ENCODE measurements at regions not wholly inside any gene's neighbourhood (a gene's known extent, or its start where the extent isn't known, plus 50 kb on each side); places are given as distances from the start of the nearest gene placed in this dataset.

DNA sequence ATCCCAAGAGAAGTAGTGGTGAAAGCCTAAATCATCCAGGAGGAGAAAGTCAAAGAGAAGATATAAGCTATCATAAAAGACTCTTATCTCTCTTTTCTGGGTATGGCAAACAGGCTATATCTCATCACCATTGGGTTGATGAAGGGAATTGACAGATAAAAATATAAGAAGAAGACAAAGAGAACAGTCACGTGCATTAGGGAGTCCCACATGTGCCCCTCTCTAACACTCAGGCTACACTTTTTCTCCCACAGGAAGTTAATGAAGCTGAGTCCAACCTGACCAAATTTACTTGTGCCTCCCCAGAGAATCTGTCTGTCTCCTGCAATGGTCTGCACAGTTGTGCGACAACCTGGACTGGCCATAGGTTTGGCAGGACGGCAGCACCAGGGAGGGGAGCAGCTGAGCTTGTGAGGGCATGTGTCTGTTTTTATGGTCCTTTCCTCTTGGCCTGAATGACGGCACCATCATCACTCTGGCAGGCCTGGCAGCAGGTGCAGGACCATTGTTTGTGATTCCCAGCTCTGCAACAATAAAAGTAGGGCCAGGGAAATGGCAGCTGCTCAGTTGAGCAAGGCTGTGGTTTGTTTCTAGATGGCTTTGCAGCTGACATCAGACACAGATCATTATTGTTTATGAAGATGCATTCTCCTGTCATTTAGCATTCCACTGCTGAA, 144.5 kb upstream of the MCHR2 start:
- DNase-seq (ENCODE audit: extremely low read depth, low read depth, low spot score): no peak

DNA sequence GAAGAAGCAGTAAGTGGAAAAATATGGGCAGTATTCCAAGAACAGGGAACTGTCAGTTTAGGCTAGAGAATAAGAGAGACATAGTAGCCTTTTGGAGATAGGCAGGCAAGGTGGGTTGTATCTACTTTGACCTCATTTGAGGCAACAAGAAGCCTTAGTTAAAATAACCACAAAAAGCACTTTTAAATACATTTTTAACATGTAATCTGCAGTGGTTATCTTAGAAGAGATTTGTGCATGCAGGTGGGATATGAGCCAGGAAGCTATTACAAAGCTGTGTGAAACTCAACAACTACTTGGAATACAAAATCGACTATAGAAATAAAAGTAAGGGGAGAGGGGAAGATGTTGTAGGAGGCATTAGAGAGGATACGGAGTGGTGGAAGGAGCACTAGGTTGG, 143.7 kb upstream of the MCHR2 start:
- no peak for DNase-seq (ENCODE audit: extremely low read depth, low read depth, low spot score)

DNA sequence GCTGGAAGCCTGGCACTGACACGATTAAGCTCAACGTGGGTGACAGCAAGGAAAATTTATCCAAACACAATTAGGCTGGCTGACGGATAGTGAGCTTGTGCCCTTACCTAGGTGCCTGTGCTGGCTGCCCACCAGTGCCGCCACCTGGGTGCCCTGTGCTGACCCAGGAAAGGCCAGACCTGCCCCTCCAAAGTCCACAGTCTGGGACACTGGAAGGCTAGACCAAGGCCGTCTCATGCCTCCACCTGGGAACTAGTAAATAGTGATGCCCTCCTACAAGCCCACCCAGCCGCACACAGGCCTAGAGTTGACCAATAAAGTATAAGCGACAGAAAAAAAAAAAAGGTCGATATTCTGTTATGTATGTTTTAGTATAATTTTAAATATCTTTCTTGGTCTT, 142.6 kb upstream of the MCHR2 start:
- DNase-seq (ENCODE audit: extremely low read depth, low read depth, low spot score): no peak

DNA sequence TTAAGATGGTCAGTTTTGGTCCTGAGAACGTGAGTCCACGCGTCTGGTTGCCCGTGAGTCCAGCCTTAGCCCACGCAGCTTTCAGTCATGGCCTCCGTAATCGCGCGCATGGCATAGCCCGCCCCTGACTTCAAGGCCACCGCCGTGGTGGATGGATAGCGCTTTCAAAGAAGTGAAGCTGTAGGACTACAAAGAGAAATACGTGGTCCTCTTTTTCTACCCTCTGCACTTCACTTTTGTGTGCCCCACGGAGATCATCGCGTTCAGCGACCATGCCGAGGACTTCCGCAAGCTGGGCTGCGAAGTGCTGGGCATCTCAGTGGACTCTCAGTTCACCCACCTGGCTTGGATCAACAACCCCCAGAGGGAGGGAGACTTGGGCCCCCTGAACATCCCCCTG, 142.0 kb upstream of the MCHR2 start:
- no peak for DNase-seq (ENCODE audit: extremely low read depth, low read depth, low spot score)

DNA sequence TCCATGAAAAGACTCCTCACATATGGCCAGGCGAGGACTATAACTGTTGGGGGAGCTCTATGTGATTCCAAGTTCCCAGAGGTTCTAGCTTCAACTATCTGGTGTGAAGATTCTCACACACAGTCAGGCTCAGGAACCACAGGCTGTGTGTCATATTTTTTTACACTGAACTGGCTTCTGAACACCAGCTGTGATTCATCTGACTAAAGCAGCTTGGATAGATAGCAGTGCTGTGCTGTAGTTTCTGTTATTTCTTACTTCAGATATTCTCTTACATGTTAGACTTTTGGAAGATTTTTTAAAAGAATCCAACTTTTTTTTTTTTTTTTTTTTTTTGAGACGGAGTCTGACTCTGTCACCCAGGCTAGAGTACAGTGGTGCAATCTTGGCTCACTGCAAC, 140.7 kb upstream of the MCHR2 start:
- no peak for DNase-seq (ENCODE audit: extremely low read depth, low read depth, low spot score)

DNA sequence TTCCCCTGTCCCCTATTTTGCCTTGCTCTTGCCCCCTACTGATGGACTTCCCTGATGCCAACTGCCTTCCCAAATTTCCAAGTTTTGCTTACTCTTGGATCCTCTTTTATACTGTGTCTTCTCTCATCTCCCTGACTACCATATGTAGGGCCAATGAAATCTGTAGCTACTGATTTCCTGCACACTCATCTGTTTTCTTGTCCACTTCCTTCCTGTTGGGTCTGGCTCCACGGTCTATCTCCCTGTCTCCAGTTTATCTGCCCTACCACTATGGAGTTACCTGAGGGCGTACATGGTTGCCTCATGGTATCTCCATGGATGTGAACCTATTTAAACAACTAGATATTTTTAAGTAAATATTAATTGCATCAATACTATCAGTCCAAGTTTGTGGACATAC, 140.3 kb upstream of the MCHR2 start:
- no peak for DNase-seq (ENCODE audit: extremely low read depth, low read depth, low spot score)

DNA sequence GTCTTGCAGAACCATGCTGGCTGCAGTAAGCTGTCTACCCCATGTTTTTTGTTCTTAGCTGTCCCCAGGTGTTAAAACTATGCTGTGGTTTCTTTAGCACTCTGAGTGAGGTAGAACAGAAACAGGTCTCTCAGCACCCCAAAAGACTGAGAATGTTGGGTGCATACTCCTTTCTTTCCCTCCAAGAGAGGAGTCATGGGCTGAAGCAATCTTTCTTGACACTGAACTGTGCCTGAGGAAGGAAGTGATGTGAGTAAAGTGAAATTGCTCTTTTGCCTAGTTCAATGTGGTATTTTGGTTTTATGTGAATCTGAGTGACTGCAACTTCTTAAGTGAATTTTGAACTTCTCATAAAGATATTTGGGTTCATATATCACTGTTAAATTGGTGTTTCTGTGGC, 138.0 kb upstream of the MCHR2 start:
- DNase-seq (ENCODE audit: extremely low read depth, low read depth, low spot score): no peak

DNA sequence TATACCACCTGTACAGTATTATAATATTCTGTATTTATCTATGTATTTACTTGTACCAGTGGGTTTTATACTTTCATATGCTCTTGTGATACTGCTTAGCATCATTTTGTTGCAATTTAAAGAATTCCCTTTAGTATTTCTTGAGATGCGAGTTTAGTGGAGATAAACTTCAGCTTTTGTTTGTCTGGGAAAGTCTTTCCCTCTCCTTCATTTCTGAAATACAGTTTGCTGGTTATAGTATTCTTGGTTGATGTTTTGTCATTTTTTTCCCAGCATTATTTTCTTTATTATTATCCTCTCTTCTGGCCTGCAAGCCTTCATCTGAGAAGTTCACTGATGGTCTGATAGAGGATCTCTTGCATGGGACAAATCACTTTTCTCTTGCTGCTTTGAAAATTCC, 136.6 kb upstream of the MCHR2 start:
- DNase-seq (ENCODE audit: extremely low read depth, low read depth, low spot score): no peak

DNA sequence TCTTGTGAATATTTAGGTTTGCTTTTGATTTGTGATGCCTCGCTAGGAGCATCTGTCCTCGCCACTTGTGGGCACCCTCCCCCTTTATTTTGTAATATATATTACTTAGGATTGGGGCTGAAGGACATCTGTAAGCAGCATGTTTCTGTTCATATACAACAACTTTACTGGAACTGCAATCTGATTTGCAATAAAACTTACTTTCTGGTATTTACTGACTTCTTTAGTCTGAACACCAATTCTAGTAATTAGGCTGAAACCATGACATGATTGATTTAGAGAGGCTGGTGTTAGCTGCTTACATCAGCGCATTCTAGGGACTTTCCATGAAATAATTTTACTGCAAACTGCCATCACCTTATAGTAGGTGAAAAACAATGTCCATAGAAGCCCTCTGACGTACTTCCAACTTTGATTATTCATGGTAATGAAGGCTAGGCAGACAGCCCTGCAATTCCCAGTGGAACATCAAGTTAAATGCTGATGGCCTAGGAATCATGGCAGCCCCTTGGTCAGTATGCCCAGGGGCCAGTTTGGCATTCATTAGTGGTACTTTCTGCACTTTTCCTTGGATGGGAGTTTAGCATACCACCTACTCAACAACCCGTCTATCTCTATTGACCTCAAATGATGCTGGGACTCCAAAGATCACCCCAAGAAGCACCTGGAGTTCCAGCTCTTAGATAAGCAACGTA, 132.9 kb upstream of the MCHR2 start:
- no peak for DNase-seq (ENCODE audit: extremely low read depth, low read depth, low spot score)

DNA sequence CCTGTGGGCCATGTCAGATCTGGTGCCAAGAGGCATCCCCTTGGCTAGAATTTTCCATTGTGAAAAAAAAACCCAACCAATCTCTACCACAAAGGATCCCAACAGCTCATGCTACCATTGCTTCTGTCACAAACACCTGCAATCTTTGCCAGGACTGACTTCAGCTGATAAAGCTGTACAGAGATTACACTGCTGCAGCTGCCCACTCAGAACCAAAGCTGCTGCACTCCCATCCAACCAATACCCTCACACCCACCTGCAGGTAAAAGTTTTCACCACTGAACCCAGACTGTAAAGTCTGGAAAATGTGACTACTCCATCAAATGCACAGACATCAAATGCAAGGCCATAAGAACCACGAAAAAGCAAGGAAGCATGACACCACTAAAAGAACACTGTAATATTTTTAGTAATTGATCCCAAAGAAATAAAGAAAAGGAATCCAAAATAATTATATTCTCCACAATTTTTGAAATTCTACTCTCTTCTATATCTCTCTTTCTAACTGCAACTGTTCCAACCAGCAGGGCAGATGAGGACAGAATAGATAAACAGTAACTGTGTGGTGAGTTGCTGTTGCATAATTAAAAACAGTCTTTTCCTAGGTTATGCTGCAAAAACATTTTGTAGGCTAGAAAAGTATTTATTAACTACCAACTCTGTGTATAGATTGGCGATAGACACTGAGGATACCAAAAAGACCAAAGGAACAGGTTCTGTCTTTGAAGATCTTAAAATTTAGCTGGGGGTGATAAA, 128.0 kb upstream of the MCHR2 start:
- no peak for DNase-seq (ENCODE audit: extremely low read depth, low read depth, low spot score)

DNA sequence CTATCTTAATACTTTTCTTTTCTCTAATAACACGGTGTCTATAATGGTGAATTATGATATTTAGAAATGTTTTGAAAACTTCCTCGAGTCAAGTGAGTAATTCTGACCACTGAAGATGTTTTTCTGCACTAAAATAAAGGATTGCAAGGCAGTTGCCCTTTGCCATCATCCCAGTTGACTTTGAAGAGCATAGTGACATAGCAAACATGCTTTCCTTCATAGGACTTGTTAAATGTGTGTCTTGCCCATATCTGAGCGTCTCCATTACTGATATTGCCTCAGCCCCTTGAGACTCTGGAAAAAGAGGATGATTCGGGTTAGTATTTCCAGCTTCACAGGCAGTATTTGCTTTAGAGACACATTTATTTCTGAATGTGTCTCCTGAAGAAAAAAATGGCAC, 125.2 kb upstream of the MCHR2 start:
- DNase-seq (ENCODE audit: extremely low read depth, low read depth, low spot score): no peak

DNA sequence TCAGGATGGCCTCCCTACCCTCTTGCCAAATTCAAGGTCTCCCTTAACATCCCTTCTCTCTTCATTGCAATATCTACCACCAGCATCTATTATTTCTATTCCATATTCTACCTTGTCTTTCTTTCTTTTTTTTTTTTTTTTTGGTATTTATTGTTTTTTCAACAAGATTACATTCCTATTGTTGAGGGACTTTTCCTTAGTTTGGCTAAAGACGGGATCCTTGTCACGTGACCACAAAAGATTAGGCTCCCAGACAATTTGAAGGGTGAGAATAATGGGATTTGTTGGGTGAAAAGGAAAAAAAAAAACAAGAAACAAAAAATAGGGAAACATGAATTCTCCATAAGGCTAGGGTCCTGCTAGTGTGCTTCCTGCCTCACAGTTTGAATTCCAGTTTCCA, 124.3 kb upstream of the MCHR2 start:
- no peak for DNase-seq (ENCODE audit: extremely low read depth, low read depth, low spot score)

DNA sequence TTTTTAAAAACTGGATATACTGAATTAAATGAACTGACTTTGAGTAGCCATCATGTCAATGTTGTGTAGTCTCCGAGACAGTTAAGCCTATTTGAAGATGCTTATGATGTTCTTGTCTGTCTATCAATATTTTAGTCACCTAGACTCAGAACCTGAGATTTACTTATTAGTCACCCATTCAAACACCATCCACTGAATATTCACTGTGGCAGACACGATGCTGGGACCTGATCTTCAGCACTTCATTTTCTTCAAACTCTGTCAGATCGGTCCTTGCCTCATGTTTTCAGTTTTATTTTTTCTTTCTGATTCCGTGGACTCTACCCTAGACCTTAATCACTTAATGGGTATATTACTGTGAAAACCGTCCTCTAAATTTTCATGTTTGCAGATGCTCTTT, 123.7 kb upstream of the MCHR2 start:
- DNase-seq (ENCODE audit: extremely low read depth, low read depth, low spot score): no peak

DNA sequence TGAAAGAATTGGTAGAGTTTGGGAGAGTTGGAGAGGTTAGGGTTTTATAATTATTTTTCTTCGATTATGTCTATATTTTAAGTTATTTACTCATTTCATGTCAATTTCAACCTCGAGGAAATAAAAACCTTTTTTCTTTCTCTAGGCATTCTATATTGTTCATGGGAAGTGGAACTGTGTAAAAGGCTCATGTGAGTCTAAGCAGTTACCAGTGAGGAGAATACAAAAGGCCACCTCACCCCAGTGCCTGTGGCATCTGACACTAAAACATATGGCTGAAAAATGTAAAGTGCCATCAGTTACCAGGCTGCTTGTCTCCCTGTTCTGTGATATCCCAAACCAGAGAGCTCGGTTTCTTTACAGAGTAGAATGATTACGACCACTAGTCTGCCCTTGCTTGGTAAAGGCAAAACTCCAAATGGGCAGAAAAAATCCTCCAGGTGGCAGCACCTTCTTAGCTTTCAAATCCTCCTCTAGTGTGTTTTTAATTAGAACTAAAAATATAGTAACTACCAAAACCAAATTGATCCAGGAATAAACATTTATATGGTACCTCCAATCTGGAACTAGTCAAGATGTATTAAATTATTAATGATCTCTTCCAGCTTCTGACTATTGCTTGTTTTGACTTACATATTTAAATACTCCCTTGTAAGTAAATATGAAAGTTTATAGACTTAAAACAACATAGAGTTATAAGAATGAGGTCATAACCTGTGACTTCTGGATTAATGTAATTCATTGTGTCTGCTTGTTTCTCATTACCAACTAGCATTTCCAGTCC, 122.6 kb upstream of the MCHR2 start:
- DNase-seq (ENCODE audit: extremely low read depth, low read depth, low spot score): peak; percentile 81

DNA sequence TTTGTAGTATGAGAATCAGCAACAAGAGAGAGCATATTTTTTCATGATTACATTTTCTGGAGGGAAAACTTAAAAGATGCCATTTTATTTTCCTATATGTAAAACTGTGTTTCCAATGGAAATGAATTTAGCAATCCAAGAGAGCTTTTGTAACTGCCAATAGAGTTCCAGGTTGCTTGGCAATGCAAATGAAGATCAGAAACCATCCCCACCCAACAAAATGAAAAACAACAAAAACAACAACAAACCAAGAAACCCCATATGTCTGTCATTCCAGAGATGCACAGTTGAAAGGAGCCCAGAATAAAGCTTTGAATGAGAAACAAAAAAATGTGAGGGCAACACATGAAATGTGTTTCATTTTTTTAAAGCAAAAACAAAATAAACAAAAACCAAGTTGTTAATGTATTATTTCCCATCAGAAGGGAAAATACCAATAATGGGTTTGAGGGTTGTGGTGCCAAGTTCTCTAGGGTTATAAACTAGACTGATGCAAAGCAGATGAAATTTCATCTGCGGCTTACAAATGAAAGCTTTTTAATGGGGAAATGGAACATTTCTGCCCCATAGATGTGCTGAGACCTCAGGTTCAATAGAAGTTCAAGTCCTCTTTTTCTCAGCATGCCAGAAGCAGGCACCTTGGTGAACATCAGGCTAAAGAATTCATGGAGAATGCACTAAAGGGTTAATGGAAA, 121.5 kb upstream of the MCHR2 start:
- no peak for DNase-seq (ENCODE audit: extremely low read depth, low read depth, low spot score)

DNA sequence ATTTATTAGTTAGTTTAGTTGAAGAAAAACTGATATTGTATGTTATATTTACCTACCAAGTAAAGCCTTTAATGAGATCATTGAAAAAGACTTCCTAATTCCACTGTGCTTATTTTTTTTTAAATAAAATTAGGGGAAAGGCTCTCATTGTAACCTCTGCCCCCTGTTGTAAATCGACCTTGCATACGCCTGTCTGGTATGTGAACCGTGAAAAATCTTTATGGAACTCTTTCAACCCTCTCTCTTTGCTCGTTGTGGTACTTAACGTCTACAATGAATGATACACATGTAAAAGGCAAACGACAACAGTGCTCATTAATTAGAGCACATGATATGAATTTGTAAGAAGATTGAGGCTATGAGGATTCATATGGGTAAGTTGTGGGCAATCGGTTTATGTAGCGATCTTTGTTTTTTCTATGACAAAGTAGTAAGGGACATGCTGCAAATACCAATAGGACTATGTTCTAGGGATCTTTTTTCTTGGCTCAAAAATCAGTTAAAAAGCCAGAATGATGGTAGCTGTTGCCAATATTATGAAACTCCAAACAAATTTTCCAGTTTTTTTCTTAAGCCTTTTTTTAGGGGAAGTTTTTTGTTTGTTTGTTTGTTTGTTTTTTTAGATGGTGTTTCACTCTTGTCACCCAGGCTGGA, 119.0 kb upstream of the MCHR2 start:
- no peak for DNase-seq (ENCODE audit: extremely low read depth, low read depth, low spot score)

DNA sequence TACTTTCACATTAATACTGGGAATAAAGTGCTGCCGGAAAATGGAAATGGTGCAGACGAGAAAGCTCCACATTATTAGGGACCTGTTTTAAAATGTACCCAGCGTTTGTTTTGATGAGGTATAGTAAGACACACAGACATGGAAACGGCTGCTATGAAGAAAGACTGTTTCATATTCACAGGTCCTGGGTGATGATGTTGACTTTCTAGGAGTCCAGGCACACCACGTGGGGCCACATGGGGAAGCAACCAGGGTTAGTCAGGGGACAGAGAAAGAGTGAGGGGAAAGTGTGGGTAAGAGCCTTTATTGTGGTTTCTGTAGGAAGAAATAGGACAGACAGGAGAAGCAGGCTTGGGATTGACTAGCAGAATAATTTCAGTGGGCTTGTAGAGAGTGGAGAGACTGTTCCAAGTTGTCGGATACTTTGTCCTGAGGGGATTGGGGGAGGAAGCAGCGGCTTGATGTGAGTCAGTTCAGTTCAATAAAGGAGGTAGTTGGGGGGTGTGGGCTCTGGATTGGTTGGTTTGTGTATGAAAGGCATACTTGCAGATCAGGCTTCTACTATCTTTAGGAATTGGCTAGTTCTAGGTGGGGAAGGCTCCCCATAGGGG, 112.0 kb upstream of the MCHR2 start:
- no peak for DNase-seq (ENCODE audit: extremely low read depth, low read depth, low spot score)

DNA sequence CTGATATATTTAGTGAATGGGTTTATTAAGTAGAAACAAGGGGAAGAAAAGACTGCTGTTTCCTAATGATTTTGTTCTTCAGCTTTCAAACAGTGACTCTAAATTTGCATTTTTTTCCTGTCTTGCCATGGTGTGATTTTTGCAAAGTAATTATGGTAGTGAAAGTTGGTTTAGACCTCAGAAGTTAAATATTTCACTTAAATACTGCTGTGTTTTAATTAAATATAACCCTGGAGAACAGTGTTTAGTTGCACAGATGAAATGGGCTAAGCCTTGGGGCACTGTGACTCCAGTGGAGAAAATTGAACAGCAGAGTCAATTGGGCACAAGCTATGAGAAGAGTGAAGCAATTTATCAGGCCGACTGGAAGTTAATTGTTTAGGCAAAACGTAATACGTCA, 111.1 kb upstream of the MCHR2 start:
- no peak for DNase-seq (ENCODE audit: extremely low read depth, low read depth, low spot score)

DNA sequence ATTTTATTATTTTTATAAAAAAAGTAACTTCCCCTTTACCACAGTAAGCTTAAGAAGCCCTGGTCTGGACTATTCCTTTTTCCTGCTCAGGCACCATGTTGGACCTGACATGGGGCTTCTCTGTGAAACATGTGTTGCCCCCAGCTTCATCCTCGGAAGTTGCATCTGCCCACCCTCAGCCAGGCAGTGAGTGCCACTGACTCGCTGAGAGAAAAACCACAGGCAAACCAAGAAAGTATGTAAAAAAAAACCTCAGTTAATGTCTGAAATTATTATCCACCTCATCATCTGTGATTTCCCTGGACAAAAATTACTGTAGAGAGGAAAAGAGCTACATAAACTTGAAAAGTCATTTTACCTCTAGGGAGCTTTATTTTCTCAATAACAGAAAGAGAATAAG, 109.9 kb upstream of the MCHR2 start:
- no peak for DNase-seq (ENCODE audit: extremely low read depth, low read depth, low spot score)

DNA sequence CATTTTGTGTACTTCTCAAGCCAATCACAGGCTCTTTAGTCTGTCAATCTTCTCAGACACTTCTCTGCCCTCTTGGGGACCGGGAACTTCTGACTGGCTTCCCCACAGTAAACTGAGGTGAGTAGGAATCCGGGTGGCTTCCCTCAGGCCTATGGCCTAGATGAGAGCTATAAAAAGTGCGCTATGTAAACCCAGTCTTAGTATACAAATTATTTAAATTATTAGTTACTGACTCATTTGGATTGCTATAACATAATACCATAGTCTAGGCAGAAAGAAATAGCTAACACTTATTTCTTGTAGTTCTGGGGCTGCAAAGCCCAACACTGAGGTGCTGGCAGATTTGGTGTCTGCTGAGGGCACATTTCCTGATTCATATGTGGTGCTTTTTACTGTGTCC, 109.2 kb upstream of the MCHR2 start:
- DNase-seq (ENCODE audit: extremely low read depth, low read depth, low spot score): no peak
